K562 (cell line): ENCODE measurements at regions not wholly inside any gene's neighbourhood (a gene's known extent, or its start where the extent isn't known, plus 50 kb on each side); places are given as distances from the start of the nearest gene placed in this dataset.

ENCODE experiments used
- ATAC-seq: fragments of 200-7000 bp; cut with Tn5 transposase; 3 replicates; pipeline ENCODE4 v1.9.1; 2020; ENCODE audit warnings: moderate library complexity
- BruUV-seq: library from RNA; stranded (reverse); fragments of 400-500 nt; replicated peaks from 2 replicates; lab custom pipeline; 2021; lab: Mats Ljungman, UMichigan
- CTCF ChIA-PET: fragments of 300-600 bp; formaldehyde crosslinking; extraction: SDS; loops from one replicate; lab custom pipeline; 2021; ENCODE audit warnings: low intra/inter-chr PET ratio; lab: Yijun Ruan, JAX
- POLR2A ChIA-PET: fragments of 300-600, 350-650 bp; sonication (Branson Sonifier 250); formaldehyde crosslinking; extraction: SDS; loops from one replicate; lab custom pipeline; 2021; ENCODE audit warnings: antibody characterized with exemption, inconsistent platforms; lab: Yijun Ruan, JAX
- DNase-seq, 4 experiments: peaks; one replicate each; pipeline versions ENCODE4 v3.0.0 to v3.0.0-alpha.2; 2011 to 2018; ENCODE audit warnings: low spot score in 3 of 4, mixed read lengths in 3 of 4; ENCODE audit errors: extremely low read depth in 1 of 4
- FAIRE-seq: peaks from 2 replicates; lab custom pipeline; 2011; peaks lifted over from hg19 to GRCh38; lab: Jason Lieb, UNC
- H2AFZ ChIP-seq: 2 replicates; pipeline ENCODE4 v1.6.0; 2011; ENCODE audit warnings: low read depth, low read length, control low read depth, inconsistent platforms
- H3K27ac ChIP-seq: fragments of 200-600 bp; 3 replicates; pipeline ENCODE4 v1.8.0; 2011; ENCODE audit warnings: low read depth, mild to moderate bottlenecking, control low read depth, inconsistent platforms, low read length, moderate library complexity, mixed read lengths; ENCODE audit errors: extremely low read depth
- H3K27me3 ChIP-seq, 2 experiments: fragments of 300-600 bp in 1 of 2; 2 replicates in 1 of 2; 3 replicates in 1 of 2; pipeline versions ENCODE4 v1.6.0 to v1.8.0; 2011; ENCODE audit warnings: inconsistent platforms in 2 of 2, low read length in 2 of 2, mild to moderate bottlenecking in 1 of 2, mixed read lengths in 1 of 2, moderate library complexity in 1 of 2; ENCODE audit not compliant: control insufficient read depth in 2 of 2, insufficient read depth in 2 of 2
- H3K36me3 ChIP-seq: fragments of 300-600 bp; 3 replicates; pipeline ENCODE4 v1.8.0; 2011; ENCODE audit warnings: mild to moderate bottlenecking, low read length, inconsistent platforms; ENCODE audit not compliant: control insufficient read depth, insufficient read depth
- H3K4me1 ChIP-seq, 2 experiments: fragments of 200-600 bp in 1 of 2; replicated peaks in 1 of 2; 2 replicates in 1 of 2; 3 replicates in 1 of 2; pipeline versions ENCODE4 v1.5.1 to v1.8.0; 2011; ENCODE audit warnings: inconsistent platforms in 2 of 2, low read length in 2 of 2, mild to moderate bottlenecking in 1 of 2, mixed read lengths in 1 of 2, moderate library complexity in 1 of 2; ENCODE audit not compliant: control insufficient read depth in 2 of 2, insufficient read depth in 2 of 2
- H3K4me2 ChIP-seq: 2 replicates; pipeline ENCODE4 v1.6.1; 2011; ENCODE audit warnings: low read length, control low read depth, inconsistent platforms, mixed read lengths; ENCODE audit not compliant: insufficient read depth
- H3K4me3 ChIP-seq: fragments of 200-600 bp; sonication (generic), shearing (Covaris generic); 2 replicates; pipeline ENCODE4 v1.5.1; 2016; ENCODE audit warnings: control low read depth, inconsistent platforms
- H3K79me2 ChIP-seq: fragments of 200-600 bp; 3 replicates; pipeline ENCODE4 v1.8.0; 2011; ENCODE audit warnings: low read length, inconsistent platforms; ENCODE audit not compliant: control insufficient read depth, insufficient read depth
- H3K9ac ChIP-seq, 2 experiments: 2 replicates each; pipeline versions ENCODE4 v1.6.0 to v1.6.1; 2011; ENCODE audit warnings: low read depth in 2 of 2, low read length in 2 of 2, control low read depth in 1 of 2, inconsistent platforms in 1 of 2, mild to moderate bottlenecking in 1 of 2, mixed read lengths in 1 of 2; ENCODE audit not compliant: insufficient read depth in 1 of 2
- H3K9me1 ChIP-seq: one replicate; pipeline ENCODE4 v1.6.0; 2011; ENCODE audit warnings: inconsistent platforms, mild to moderate bottlenecking, low read length, moderate library complexity; ENCODE audit not compliant: control insufficient read depth, insufficient read depth
- H3K9me3 ChIP-seq: replicated peaks from 2 replicates; pipeline ENCODE4 v1.5.1; 2011; ENCODE audit warnings: low read depth, low read length, inconsistent platforms; ENCODE audit not compliant: control insufficient read depth, insufficient read depth
- H4K20me1 ChIP-seq: replicated peaks from 2 replicates; pipeline ENCODE4 v1.6.1; 2011; ENCODE audit warnings: low read length, inconsistent platforms, mixed read lengths; ENCODE audit not compliant: control insufficient read depth, insufficient read depth
- CAMTA2 ChIP-seq: fragments of 250-450 bp; sonication (Bioruptor Pico); conservative IDR thresholded peaks from 2 replicates; pipeline ENCODE4 v1.5.1; 2022
- ETV1 ChIP-seq: fragments of 450-650 bp; conservative IDR thresholded peaks from 2 replicates; pipeline ENCODE4 v1.6.1; 2016; ENCODE audit warnings: missing genetic modification characterization, control low read depth, low read depth, missing compliant biosample characterization
- MCM7 ChIP-seq, 2 experiments: fragments of 450-650 bp; IDR thresholded peaks; 2 replicates each; pipeline ENCODE4 v1.6.1; 2016 to 2018
- NFE2 ChIP-seq: IDR thresholded peaks from 2 replicates; pipeline ENCODE4 v1.6.1; 2014; ENCODE audit warnings: antibody characterized with exemption, low read depth
- PCBP2 ChIP-seq: fragments of 200-400 bp; formaldehyde crosslinking; IDR thresholded peaks from 2 replicates; pipeline ENCODE4 v1.6.1; 2018; ENCODE audit warnings: low read length, low read depth, mild to moderate bottlenecking, moderate library complexity; ENCODE audit not compliant: poor library complexity, severe bottlenecking
- POLR2AphosphoS5 ChIP-seq: IDR thresholded peaks from 2 replicates; pipeline ENCODE4 v1.6.1; 2011; ENCODE audit warnings: mild to moderate bottlenecking, low read depth, low read length, moderate library complexity; ENCODE audit not compliant: control insufficient read depth, insufficient read depth
- PTTG1 ChIP-seq: fragments of 450-650 bp; IDR thresholded peaks from 2 replicates; pipeline ENCODE4 v1.6.1; 2016; ENCODE audit warnings: low read depth, mild to moderate bottlenecking, missing genetic modification characterization, missing compliant biosample characterization
- RAD51 ChIP-seq: fragments of 450-650 bp; IDR thresholded peaks from 2 replicates; pipeline ENCODE4 v1.7.1; 2016; ENCODE audit warnings: low read depth, mild to moderate bottlenecking, borderline replicate concordance
- RBM39 ChIP-seq: fragments of 200-400 bp; formaldehyde crosslinking; optimal IDR thresholded peaks from 2 replicates; pipeline ENCODE3; 2018; ENCODE audit warnings: low read depth, low read length
- SNIP1 ChIP-seq: fragments of 450-650 bp; IDR thresholded peaks from 2 replicates; pipeline ENCODE4 v1.7.1; 2017; ENCODE audit warnings: low read depth, mild to moderate bottlenecking
- TRIM24 ChIP-seq, 2 experiments: fragments of 450-650 bp; IDR thresholded peaks; 2 replicates each; pipeline ENCODE4 v1.6.1; 2016
- ZBTB43 ChIP-seq: sonication (generic); formaldehyde crosslinking; IDR thresholded peaks from 2 replicates; pipeline ENCODE4 v1.8.0; 2023; ENCODE audit warnings: mild to moderate bottlenecking, missing genetic modification reagents
- ZNF174 ChIP-seq: fragments of 250-450 bp; sonication (Bioruptor Pico); IDR thresholded peaks from 2 replicates; pipeline ENCODE4 v1.4.0; 2020; ENCODE audit warnings: mild to moderate bottlenecking
- ZNF224 ChIP-seq: sonication (generic); formaldehyde crosslinking; IDR thresholded peaks from 2 replicates; pipeline ENCODE4 v1.8.0; 2022; ENCODE audit warnings: mild to moderate bottlenecking, missing genetic modification reagents
- ZNF431 ChIP-seq: sonication (generic); formaldehyde crosslinking; IDR thresholded peaks from 2 replicates; pipeline ENCODE4 v1.8.0; 2022; ENCODE audit warnings: mild to moderate bottlenecking, missing genetic modification reagents
- ZNF445 ChIP-seq: fragments of 250-450 bp; sonication (Bioruptor Pico); IDR thresholded peaks from 2 replicates; pipeline ENCODE4 v1.4.0; 2020; ENCODE audit warnings: low read depth, mild to moderate bottlenecking, moderate library complexity
- ZZZ3 ChIP-seq: fragments of 450-650 bp; IDR thresholded peaks from 2 replicates; pipeline ENCODE4 v1.6.1; 2016; ENCODE audit warnings: antibody characterized with exemption, mild to moderate bottlenecking, moderate library complexity
- WGBS: fragments of 100-300 bp; shearing (Covaris generic); methylation state at CpG from one replicate; pipeline ENCODE4 v1.1.6; 2016; ENCODE audit warnings: low coverage, mixed read lengths; ENCODE audit not compliant: insufficient coverage; ENCODE audit errors: missing lambda C conversion rate; 5-methylcytosine and 5-hydroxymethylcytosine counted together
- in situ Hi-C: fragments of 300-500 bp; cut with MboI; formaldehyde crosslinking; loops from 4 replicates; pipeline ENCODE4 v1.15.0; 2018; ENCODE audit warnings: inconsistent platforms, mixed read lengths
- intact Hi-C: fragments of 100-400 bp; cut with micrococcal nuclease; formaldehyde crosslinking; loops from 2 replicates; pipeline ENCODE4 v1.14.2; 2022

DNA sequence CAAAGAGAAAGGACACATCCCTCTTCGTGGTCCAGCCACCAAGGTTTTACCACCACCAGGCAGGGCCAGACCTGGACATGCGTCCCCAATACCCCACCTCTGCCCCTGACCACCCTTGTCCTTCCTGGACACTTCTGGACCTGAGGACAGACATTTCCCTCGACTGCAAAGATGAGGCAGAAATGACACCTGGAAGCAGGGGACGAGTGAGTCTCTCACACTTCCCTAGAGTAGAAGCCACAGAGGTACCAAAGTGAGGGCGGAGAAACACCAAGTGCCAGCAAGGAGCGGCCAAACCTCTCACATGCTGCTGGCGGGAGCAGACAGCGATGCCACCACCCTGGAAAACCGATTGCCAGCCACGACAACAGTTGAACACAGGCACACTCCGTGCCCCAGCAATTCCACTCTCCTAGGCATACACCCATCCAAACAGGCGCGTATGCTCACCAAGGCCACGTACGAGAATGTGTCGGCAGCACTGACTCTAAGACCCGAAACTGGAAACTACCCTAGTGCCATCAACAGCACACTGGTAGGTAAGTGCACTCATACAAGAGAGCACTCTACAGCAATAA lies 207.0 kb upstream of the NSMCE3 start:
- Histone ChIP-seq H2AFZ (no peak overlapping the region), H3K9me1 (no peaks in the 10 kb centered on the region), H3K9me3 (no peaks in the 10 kb centered on the region), H3K9ac (no peak overlapping the region), H3K4me2 (no peak overlapping the region), H3K4me3 (no peak overlapping the region), H3K79me2 (no peaks in the 10 kb centered on the region), H3K27me3 (peaks cover 20 to 40% of the 10 kb centered on the region in 2 experiments; a peak in 4 of 5 replicates), H4K20me1 (no peaks in the 10 kb centered on the region), H3K27ac (no peak overlapping the region), H3K36me3 (no peaks in the 10 kb centered on the region), H3K4me1 (no peaks in the 10 kb centered on the region)
- in situ Hi-C loops (no loop called here), intact Hi-C loops (no loop called here)
- ChIA-PET POLR2A (no interaction called here), CTCF (no interaction called here)
- BruUV-seq = no TSS peak
- 0% methylated on average over 16 of the region's 17 CpGs for WGBS
- TF ChIP-seq MCM7 (IDR thresholded peaks at IDR 0.05) = no peak
- FAIRE-seq (no peak), ATAC-seq (no peak), DNase-seq (no peak)

DNA sequence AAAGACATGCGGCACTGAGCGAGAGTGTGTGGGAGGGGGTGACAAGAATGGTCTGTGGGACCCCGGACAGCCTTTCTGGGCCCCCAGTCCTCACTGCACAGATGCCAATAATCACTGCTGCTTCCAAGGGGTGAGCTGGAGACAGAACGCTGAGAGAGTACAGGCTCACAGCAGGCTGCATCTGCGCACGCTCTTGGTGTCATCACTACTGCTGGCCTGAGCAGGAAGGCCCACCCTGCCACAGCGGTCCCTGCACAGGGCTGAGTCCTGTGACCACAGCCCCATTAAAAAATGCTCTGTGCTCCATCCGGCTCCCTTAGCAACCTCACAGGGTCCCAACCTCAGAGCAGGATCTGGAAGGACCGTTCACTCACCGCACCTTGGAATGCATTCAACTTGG lies 205.5 kb upstream of the NSMCE3 start:
- POLR2A ChIA-PET = no interaction called here
- Histone ChIP-seq H4K20me1 (no peaks in the 10 kb centered on the region), H3K36me3 (no peaks in the 10 kb centered on the region), H3K9ac (no peak overlapping the region), H3K79me2 (no peaks in the 10 kb centered on the region), H3K4me1 (no peaks in the 10 kb centered on the region), H2AFZ (no peak overlapping the region), H3K9me3 (no peaks in the 10 kb centered on the region), H3K9me1 (no peaks in the 10 kb centered on the region), H3K27me3 (peaks cover 20 to 45% of the 10 kb centered on the region in 2 experiments; a peak in 4 of 5 replicates), H3K4me3 (no peak overlapping the region), H3K27ac (no peak overlapping the region), H3K4me2 (no peak overlapping the region)
- no peak for FAIRE-seq
- no peak for ATAC-seq
- no TSS peak for BruUV-seq
- intact Hi-C loops (no loop called here), in situ Hi-C loops (no loop called here)
- no peak for DNase-seq
- under 1% methylated on average over 9 of the region's 10 CpGs for WGBS
- CTCF ChIA-PET = no interaction called here
- TF ChIP-seq RAD51 (no peak), SNIP1 (no peak), ETV1 (no peak), ZNF174 (CRISPR knock-in tag) (no peak), PTTG1 (no peak), ZNF431 (CRISPR knock-in tag) (no peak), PCBP2 (no peak), NFE2 (no peak), RBM39 (no peak), ZBTB43 (CRISPR knock-in tag) (no peak), POLR2AphosphoS5 (no peak), CAMTA2 (CRISPR knock-in tag) (no peak), ZNF445 (CRISPR knock-in tag) (no peak), ZNF224 (CRISPR knock-in tag) (no peak), ZZZ3 (no peak), TRIM24 (IDR thresholded peaks at IDR 0.05) (no peak)
